Activated gamma-delta T cell (primary cell): ENCODE measurements at regions not wholly inside any gene's neighbourhood (a gene's known extent, or its start where the extent isn't known, plus 50 kb on each side); places are given as distances from the start of the nearest gene placed in this dataset.
"Not testable (repeated sequence)": the region's sequence is repeated elsewhere in the genome, so short reads cannot be mapped to it uniquely, and the experiment has no call there.

Experiments
- DNase-seq: peaks from one replicate; lab custom pipeline; 2025; lab: John Stamatoyannopoulos, UW

- no peak for DNase-seq
Measured at GRCh38 chr2:12618576-12618975, 98.2 kb upstream of the TRIB2 start.

- DNase-seq: no peak
Measured at GRCh38 chr2:12619975-12620374, 96.8 kb upstream of the TRIB2 start.

- DNase-seq: no peak
Measured at GRCh38 chr2:12620759-12621158, 96.0 kb upstream of the TRIB2 start.

GRCh38 chr2:12623051-12623450 lies 93.7 kb upstream of the TRIB2 start:
- no peak for DNase-seq

- DNase-seq: no peak
Measured at GRCh38 chr2:12624384-12624783, 92.4 kb upstream of the TRIB2 start.

- no peak for DNase-seq
Measured at GRCh38 chr2:12624905-12625598, 91.7 kb upstream of the TRIB2 start.

GRCh38 chr2:12628541-12628940 lies 88.2 kb upstream of the TRIB2 start:
- DNase-seq: not testable (repeated sequence)

- DNase-seq: no peak
Measured at GRCh38 chr2:12636837-12637581, 79.7 kb upstream of the TRIB2 start.

GRCh38 chr2:12637754-12638153 lies 79.0 kb upstream of the TRIB2 start:
- no peak for DNase-seq

- DNase-seq: no peak
Measured at GRCh38 chr2:12641441-12641840, 75.3 kb upstream of the TRIB2 start.

GRCh38 chr2:12642332-12642731 lies 74.4 kb upstream of the TRIB2 start:
- no peak for DNase-seq

- DNase-seq: no peak
Measured at GRCh38 chr2:12642859-12643258, 73.9 kb upstream of the TRIB2 start.

- DNase-seq: no peak
Measured at GRCh38 chr2:12649602-12650400, 66.9 kb upstream of the TRIB2 start.

- DNase-seq: no peak
Measured at GRCh38 chr2:12651641-12652040, 65.1 kb upstream of the TRIB2 start.

- no peak for DNase-seq
Measured at GRCh38 chr2:12652723-12653122, 64.0 kb upstream of the TRIB2 start.

- DNase-seq: no peak
Measured at GRCh38 chr2:12657560-12657959, 59.2 kb upstream of the TRIB2 start.

- no peak for DNase-seq
Measured at GRCh38 chr2:12658310-12658945, 58.3 kb upstream of the TRIB2 start.

GRCh38 chr2:12661489-12661888 lies 55.2 kb upstream of the TRIB2 start:
- DNase-seq: no peak

- no peak for DNase-seq
Measured at GRCh38 chr2:12663306-12664037, 53.3 kb upstream of the TRIB2 start.

- no peak for DNase-seq
Measured at GRCh38 chr2:12665334-12665733, 51.4 kb upstream of the TRIB2 start.

- DNase-seq: no peak
Measured at GRCh38 chr2:12666445-12666844, 50.3 kb upstream of the TRIB2 start.
